NT2/D1 (cell line): ENCODE measurements at regions not wholly inside any gene's neighbourhood (a gene's known extent, or its start where the extent isn't known, plus 50 kb on each side); places are given as distances from the start of the nearest gene placed in this dataset.

Source experiments
- DNase-seq: peaks from one replicate; pipeline ENCODE4 v3.0.0-alpha.2; 2011; ENCODE audit warnings: low read depth, low spot score
- H3K27me3 ChIP-seq: 2 replicates; pipeline ENCODE4 v1.6.0; 2011; ENCODE audit warnings: mild to moderate bottlenecking; ENCODE audit not compliant: insufficient read length, insufficient read depth
- H3K36me3 ChIP-seq: 2 replicates; pipeline ENCODE4 v1.6.1; 2011; ENCODE audit warnings: mild to moderate bottlenecking, low read length, mixed read lengths; ENCODE audit not compliant: insufficient read depth, insufficient read length
- H3K4me1 ChIP-seq: 2 replicates; pipeline ENCODE4 v1.5.1; 2011; ENCODE audit not compliant: insufficient read depth, insufficient read length
- H3K4me3 ChIP-seq: 2 replicates; pipeline ENCODE4 v1.5.1; 2011; ENCODE audit warnings: low read depth; ENCODE audit not compliant: insufficient read length
- H3K9ac ChIP-seq: 2 replicates; pipeline ENCODE4 v1.6.0; 2011; ENCODE audit warnings: low read depth; ENCODE audit not compliant: insufficient read length
- H3K9me3 ChIP-seq: 2 replicates; pipeline ENCODE4 v1.5.1; 2011; ENCODE audit warnings: mild to moderate bottlenecking, low read length; ENCODE audit not compliant: insufficient read depth
- SUZ12 ChIP-seq: IDR thresholded peaks from 2 replicates; pipeline ENCODE4 v1.6.1; 2011; ENCODE audit not compliant: insufficient read length, insufficient read depth; ENCODE audit errors: extremely low read depth
- YY1 ChIP-seq: IDR thresholded peaks from 2 replicates; pipeline ENCODE4 v1.6.1; 2011; ENCODE audit not compliant: insufficient read length, insufficient read depth
- ZNF274 ChIP-seq: IDR thresholded peaks from 2 replicates; pipeline ENCODE4 v1.6.1; 2011; ENCODE audit warnings: mild to moderate bottlenecking, low read depth, low read length

- Histone ChIP-seq H3K9me3 (no peaks in the 10 kb centered on the region), H3K9ac (no peak overlapping the region), H3K4me3 (no peak overlapping the region), H3K36me3 (no peaks in the 10 kb centered on the region), H3K4me1 (no peaks in the 10 kb centered on the region), H3K27me3 (no peaks in the 10 kb centered on the region)
- DNase-seq: no peak
- TF ChIP-seq SUZ12 (no peak), YY1 (no peak), ZNF274 (no peak)
These were observed 796.9 kb downstream of the ADGRL2 start for GRCh38 chr1:82597649-82598048.

DNA sequence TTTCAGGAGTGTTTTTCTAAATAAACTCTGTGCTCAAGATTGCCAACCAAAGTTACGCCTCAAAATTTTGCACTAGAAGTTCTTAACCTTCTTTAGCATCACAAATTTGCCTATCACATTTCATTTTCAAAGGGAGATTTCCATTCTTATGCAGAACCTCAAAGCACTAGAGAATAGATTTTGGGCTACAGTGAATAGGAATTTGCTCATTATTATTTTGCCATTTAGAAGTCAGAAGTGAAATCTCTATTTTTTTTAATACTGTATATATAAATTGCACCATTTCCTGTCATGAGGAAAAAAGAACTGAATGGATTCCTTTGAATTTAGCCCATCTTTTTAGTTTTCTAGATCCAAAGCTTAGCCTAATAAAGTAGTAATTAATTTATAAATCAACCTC lies 796.4 kb downstream of the ADGRL2 start:
- no peaks in the 10 kb centered on the region for H3K4me1 ChIP-seq
- H3K9me3 ChIP-seq: no peaks in the 10 kb centered on the region
- H3K36me3 ChIP-seq: no peaks in the 10 kb centered on the region
- TF ChIP-seq YY1 (no peak), SUZ12 (no peak), ZNF274 (no peak)
- no peaks in the 10 kb centered on the region for H3K27me3 ChIP-seq
- no peak for DNase-seq
- H3K9ac ChIP-seq: no peak overlapping the region
- H3K4me3 ChIP-seq: no peak overlapping the region

DNA sequence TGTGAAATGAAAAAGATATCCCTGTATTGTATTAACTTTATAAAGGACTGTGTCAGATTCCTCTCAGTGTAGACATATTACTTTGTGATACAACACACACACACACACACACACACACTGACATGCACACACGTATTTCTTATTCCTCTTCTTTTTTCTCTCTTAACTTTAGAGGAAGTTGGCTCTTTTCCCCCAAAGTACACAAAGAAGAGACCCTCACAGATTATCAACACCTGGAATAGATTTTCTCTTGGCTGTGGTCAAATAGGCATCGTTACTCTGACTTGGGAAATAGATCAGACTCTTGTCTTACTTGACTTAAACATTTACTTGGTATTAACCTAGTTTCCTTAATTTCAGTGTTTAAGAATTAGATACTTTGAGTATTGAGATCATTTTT lies 792.8 kb downstream of the ADGRL2 start:
- Histone ChIP-seq H3K9ac (no peak overlapping the region), H3K27me3 (no peaks in the 10 kb centered on the region), H3K4me1 (no peaks in the 10 kb centered on the region), H3K9me3 (no peaks in the 10 kb centered on the region), H3K4me3 (no peak overlapping the region), H3K36me3 (no peaks in the 10 kb centered on the region)
- DNase-seq: no peak
- TF ChIP-seq SUZ12: no peak
- TF ChIP-seq ZNF274: no peak
- no peak for TF ChIP-seq YY1

DNA sequence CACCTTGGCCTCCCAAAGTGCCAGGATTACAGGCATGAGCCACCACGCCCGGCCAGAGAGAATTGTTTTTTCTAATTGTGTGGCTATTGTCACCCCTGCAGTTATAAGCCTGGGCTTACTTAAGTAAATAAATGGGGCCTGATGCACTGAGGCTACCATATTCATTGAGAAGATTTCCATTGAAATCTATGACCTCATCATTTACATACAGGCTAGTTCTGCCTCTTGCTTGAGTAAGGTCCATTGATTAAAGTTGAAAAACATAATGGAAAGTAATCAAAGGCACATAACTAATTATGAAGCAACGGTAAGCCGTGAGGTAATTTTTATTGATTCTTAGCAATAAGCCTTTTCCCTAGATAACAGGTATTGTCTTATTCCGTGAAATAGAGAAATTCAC lies 788.9 kb downstream of the ADGRL2 start:
- H3K9ac ChIP-seq: no peak overlapping the region
- TF ChIP-seq SUZ12 (no peak), YY1 (no peak), ZNF274 (no peak)
- no peaks in the 10 kb centered on the region for H3K4me1 ChIP-seq
- no peaks in the 10 kb centered on the region for H3K27me3 ChIP-seq
- no peak for DNase-seq
- H3K9me3 ChIP-seq: no peaks in the 10 kb centered on the region
- no peak overlapping the region for H3K4me3 ChIP-seq
- H3K36me3 ChIP-seq: no peaks in the 10 kb centered on the region

- no peaks in the 10 kb centered on the region for H3K4me1 ChIP-seq
- DNase-seq: no peak
- no peaks in the 10 kb centered on the region for H3K9me3 ChIP-seq
These were observed 786.6 kb downstream of the ADGRL2 start for GRCh38 chr1:82587371-82587770.

DNA sequence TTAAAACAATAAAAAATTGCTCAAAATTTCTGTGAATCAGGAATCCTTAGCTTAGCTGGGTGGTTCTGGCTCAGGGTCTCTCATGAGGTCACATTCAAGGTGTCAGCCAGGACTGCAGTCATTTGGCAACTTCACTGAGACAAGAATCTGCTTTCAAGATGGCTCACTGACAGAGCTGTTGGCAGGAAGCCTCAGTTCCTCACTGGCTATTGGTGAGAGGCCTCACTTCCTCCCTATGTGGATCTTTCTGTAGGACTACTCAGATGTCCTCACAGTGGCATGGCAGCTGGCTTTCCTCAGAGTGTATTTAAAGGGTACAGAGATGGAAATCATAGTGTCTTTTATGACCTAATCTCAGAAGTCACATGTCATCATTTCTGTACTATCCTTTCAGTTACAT lies 785.7 kb downstream of the ADGRL2 start:
- Histone ChIP-seq H3K36me3 (no peaks in the 10 kb centered on the region), H3K9ac (no peak overlapping the region), H3K27me3 (no peaks in the 10 kb centered on the region), H3K4me1 (no peaks in the 10 kb centered on the region), H3K9me3 (no peaks in the 10 kb centered on the region), H3K4me3 (no peak overlapping the region)
- no peak for TF ChIP-seq YY1
- no peak for TF ChIP-seq ZNF274
- no peak for TF ChIP-seq SUZ12
- no peak for DNase-seq

More at GRCh38 chr1:82587371-82587770, 786.6 kb downstream of the ADGRL2 start:
- no peak overlapping the region for H3K4me3 ChIP-seq
- H3K36me3 ChIP-seq: no peaks in the 10 kb centered on the region
- TF ChIP-seq SUZ12: no peak
- TF ChIP-seq YY1: no peak
- no peak for TF ChIP-seq ZNF274
- H3K9ac ChIP-seq: no peak overlapping the region
- no peaks in the 10 kb centered on the region for H3K27me3 ChIP-seq

GRCh38 chr1:82582347-82582746 lies 781.6 kb downstream of the ADGRL2 start:
- Histone ChIP-seq H3K4me3 (no peak overlapping the region), H3K4me1 (no peaks in the 10 kb centered on the region), H3K9ac (no peak overlapping the region), H3K36me3 (no peaks in the 10 kb centered on the region), H3K9me3 (no peaks in the 10 kb centered on the region), H3K27me3 (no peaks in the 10 kb centered on the region)
- no peak for TF ChIP-seq SUZ12
- no peak for TF ChIP-seq ZNF274
- no peak for TF ChIP-seq YY1
- no peak for DNase-seq

DNA sequence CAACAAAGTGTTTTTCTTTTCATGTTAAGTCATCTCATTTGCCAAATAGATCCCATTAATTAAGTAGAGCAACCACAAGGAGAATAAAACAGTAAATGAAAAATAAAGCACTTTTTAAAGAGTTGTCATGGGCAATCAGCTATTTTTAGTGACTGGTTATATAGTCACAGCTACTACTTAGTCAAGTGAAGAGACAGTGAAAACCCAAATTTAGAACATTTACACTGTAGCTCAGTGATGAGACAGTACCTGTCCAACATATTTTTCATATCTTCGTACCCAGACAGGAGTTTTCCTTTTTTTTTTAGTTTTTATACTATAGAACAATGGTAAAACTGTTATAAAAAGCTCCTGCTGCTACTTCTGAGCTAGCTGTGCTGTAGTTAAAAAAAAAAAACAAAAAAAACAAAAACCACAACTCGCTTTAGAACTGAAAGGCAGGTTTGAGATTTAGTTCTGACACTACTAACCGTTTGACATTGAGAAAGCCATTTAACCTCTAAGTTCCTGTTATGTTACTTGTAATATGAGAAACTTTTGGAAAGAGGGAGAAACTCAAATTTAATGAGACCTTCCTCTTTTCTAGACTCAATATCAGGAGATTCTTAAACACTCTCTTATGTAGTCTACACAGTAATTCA lies 777.5 kb downstream of the ADGRL2 start:
- no peaks in the 10 kb centered on the region for H3K4me1 ChIP-seq
- TF ChIP-seq SUZ12 (no peak), YY1 (no peak)
- no peak overlapping the region for H3K4me3 ChIP-seq
- no peak overlapping the region for H3K9ac ChIP-seq
- H3K27me3 ChIP-seq: no peaks in the 10 kb centered on the region
- no peaks in the 10 kb centered on the region for H3K9me3 ChIP-seq
- no peak for DNase-seq
- H3K36me3 ChIP-seq: no peaks in the 10 kb centered on the region
